PFSK-1 (cell line): ENCODE measurements at regions not wholly inside any gene's neighbourhood (a gene's known extent, or its start where the extent isn't known, plus 50 kb on each side); places are given as distances from the start of the nearest gene placed in this dataset.
A peak's percentile ranks its signal among the peaks of the same experiment; 100 is the strongest.

Source experiments
- FOXP2 ChIP-seq: optimal IDR thresholded peaks from 2 replicates; pipeline ENCODE3; 2011; ENCODE audit warnings: borderline replicate concordance, control low read depth, inconsistent platforms; ENCODE audit not compliant: insufficient read depth; ENCODE audit errors: extremely low read length, extremely low read depth
- POLR2AphosphoS5 ChIP-seq: IDR thresholded peaks from 2 replicates; pipeline ENCODE4 v1.6.1; 2012; ENCODE audit warnings: low read depth, mild to moderate bottlenecking, control low read depth, low read length, moderate library complexity
- SIN3A ChIP-seq: IDR thresholded peaks from 2 replicates; pipeline ENCODE4 v1.6.1; 2012; ENCODE audit warnings: mild to moderate bottlenecking, low read length, moderate library complexity, borderline replicate concordance; ENCODE audit not compliant: insufficient read depth
- TAF1 ChIP-seq: IDR thresholded peaks from 2 replicates; pipeline ENCODE4 v1.6.1; 2012; ENCODE audit warnings: low read length, control low read depth, borderline replicate concordance; ENCODE audit not compliant: insufficient read depth
- TF ChIP-seq, protein P1 (sequence below), 2 experiments: IDR thresholded peaks; 2 replicates each; pipeline versions ENCODE4 v1.6.1 to v1.8.0; 2011 to 2012; ENCODE audit warnings: low read depth in 2 of 2, low read length in 2 of 2, control low read depth in 1 of 2, inconsistent platforms in 1 of 2, mild to moderate bottlenecking in 1 of 2, moderate library complexity in 1 of 2; ENCODE audit not compliant: insufficient read depth in 1 of 2

DNA sequence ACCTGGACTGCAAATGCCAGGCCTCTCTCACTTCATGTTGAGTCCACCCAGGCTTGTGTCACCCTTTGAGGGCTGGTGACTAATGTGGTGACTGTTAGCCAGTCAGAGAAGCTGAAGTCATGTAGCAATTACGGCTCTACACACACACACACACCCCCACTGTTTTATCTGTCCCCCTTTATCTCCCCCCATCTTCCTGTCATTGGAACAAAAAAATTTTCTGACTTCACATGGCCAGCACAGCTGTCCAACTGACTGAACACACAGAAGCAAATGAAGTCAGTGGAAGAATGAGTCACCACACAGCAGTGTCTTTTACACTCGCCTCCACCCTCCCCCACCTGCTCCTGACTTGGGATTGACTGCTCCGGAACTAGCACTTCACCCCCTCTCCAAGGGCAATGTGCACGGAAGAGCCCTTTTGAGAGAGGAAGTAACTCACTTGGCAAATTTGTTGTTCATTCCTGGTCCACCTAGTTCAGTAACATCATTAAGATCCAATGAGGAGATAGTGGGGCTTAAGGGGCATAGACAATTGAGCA is 198.0 kb downstream of the RNF144B start:
- peak; percentile 93; the same call in 1 of the 2 replicates for TF ChIP-seq SIN3A
- TF ChIP-seq TAF1, result peak; percentile 33; the same call in 1 of the 2 replicates
- TF ChIP-seq, protein P1, sequence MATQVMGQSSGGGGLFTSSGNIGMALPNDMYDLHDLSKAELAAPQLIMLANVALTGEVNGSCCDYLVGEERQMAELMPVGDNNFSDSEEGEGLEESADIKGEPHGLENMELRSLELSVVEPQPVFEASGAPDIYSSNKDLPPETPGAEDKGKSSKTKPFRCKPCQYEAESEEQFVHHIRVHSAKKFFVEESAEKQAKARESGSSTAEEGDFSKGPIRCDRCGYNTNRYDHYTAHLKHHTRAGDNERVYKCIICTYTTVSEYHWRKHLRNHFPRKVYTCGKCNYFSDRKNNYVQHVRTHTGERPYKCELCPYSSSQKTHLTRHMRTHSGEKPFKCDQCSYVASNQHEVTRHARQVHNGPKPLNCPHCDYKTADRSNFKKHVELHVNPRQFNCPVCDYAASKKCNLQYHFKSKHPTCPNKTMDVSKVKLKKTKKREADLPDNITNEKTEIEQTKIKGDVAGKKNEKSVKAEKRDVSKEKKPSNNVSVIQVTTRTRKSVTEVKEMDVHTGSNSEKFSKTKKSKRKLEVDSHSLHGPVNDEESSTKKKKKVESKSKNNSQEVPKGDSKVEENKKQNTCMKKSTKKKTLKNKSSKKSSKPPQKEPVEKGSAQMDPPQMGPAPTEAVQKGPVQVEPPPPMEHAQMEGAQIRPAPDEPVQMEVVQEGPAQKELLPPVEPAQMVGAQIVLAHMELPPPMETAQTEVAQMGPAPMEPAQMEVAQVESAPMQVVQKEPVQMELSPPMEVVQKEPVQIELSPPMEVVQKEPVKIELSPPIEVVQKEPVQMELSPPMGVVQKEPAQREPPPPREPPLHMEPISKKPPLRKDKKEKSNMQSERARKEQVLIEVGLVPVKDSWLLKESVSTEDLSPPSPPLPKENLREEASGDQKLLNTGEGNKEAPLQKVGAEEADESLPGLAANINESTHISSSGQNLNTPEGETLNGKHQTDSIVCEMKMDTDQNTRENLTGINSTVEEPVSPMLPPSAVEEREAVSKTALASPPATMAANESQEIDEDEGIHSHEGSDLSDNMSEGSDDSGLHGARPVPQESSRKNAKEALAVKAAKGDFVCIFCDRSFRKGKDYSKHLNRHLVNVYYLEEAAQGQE (IDR thresholded peaks at IDR 0.05; ENCODE audit: insufficient read depth in 1 of 2, low read depth in 2 of 2, low read length in 2 of 2), result peak in 1 of 2 experiments; percentile 72; a peak in 2 of 4 replicates
- TF ChIP-seq FOXP2, result peak; percentile 45
- peak; percentile 47; the same call in 1 of the 2 replicates for TF ChIP-seq POLR2AphosphoS5

DNA sequence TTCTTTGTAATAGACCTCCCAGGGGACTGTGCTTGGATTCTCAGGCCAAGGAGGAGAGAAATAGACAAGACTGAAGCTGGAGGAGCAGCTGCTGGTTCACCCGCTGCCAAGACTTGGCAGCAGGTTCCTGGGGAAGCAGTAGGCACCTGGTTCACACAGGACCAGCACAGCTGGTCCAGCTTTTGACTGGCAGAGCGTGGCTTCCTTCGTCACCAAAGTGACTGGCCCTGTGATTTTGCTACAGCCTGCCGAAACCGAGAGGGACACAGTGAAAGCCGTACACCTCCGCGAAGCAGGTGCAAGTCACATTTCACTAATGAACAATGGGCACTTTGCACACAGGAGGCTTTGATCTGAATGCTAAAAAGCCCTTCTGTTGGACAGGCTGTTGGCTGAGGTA is 199.0 kb downstream of the RNF144B start:
- TF ChIP-seq, protein P1 (IDR thresholded peaks at IDR 0.05; ENCODE audit: insufficient read depth in 1 of 2, low read depth in 2 of 2, low read length in 2 of 2), result no peak
- TF ChIP-seq TAF1, result no peak
- TF ChIP-seq POLR2AphosphoS5, result no peak
- no peak for TF ChIP-seq SIN3A
- no peak for TF ChIP-seq FOXP2

DNA sequence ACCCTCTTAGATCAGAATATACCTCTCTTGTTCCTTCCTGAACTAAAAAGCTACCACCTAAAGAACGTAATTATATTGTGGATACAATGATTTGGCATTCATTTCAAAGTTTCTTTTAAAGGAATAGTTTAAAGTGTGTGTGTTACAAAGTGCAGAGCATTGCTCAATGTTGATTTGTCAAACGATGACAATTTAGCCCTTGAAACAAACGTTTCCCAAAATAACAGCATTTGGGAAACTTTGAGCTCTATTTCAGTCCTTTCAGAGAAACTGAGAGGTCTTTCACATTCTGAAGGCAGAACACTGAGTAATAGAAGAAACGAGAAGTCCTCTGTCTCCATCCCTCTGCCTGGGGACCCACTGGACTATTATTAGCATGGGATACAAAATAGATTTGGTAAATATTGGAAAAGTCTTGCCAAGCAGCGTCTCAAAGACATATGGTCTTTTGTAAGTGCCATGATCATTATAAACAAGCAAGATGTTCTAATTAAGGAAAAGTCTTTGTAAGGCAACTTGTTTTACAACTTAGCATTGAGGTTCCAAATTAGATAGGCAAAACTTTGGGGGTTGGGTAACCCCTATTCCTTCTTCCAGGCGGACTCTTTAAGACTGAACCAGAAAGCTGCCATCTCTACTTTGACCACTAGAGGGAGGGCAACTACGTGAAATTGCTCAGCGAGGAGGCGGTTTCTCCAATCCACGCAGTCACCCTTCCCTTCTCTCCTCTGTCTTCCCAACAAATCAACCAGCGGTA is 208.8 kb downstream of the RNF144B start:
- TF ChIP-seq TAF1, result no peak

DNA sequence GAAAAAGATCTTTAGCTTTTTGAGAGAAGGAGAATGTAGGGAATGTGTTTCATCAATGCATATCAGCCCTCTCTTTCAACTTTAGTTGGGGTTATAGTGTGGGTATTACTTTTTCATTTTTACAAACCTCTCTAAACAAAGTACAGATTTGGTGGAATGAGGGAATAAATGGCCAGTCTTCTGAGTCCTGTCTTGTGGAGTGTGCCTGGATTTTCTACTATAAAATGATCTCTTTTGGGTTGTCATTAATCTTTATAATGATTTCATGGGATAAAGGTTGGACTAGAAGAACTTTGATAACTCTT is 209.3 kb downstream of the RNF144B start:
- TF ChIP-seq POLR2AphosphoS5, result no peak
- TF ChIP-seq, protein P1 (IDR thresholded peaks at IDR 0.05; ENCODE audit: insufficient read depth in 1 of 2, low read depth in 2 of 2, low read length in 2 of 2), result no peak
- TF ChIP-seq TAF1, result no peak
- no peak for TF ChIP-seq FOXP2
- TF ChIP-seq SIN3A, result no peak

DNA sequence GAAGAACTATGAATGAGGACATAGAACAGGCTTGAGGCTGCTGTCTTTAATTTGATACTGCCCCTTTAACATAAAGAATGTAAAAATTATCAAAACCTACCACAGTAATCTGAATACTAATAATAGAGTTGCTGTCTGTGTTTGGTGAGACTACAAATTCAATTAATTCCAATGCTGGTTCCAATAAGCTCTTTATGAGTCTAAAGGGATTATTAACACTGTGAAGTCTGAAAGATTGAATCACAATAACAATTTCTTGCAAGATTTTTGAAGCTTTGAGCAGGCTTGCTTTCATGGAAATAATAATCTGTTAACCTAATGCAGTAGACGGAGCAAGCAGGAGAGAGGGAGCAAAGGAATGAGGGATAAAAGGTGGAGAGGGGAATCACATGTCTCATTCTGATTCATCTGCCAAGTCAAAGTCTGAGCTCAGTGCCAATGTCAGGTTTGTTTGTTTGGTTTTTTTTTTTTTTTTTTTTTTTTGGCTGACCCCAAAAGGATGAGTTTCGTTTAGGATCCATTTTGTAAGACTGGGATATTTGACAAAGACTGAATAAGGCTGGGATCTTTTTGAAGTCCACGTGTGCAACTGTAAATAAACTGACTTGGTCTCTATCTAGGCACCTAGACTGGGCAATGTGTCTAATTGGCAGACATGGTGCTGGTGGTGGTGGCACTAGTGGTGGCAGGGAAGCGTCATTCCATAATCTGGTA is 211.6 kb downstream of the RNF144B start:
- TF ChIP-seq FOXP2 (no peak), POLR2AphosphoS5 (no peak), SIN3A (no peak), TAF1 (no peak)
- TF ChIP-seq, protein P1 (IDR thresholded peaks at IDR 0.05; ENCODE audit: insufficient read depth in 1 of 2, low read depth in 2 of 2, low read length in 2 of 2), result no peak
